ENCODE measurements at regions not wholly inside any gene's neighbourhood (a gene's known extent, or its start where the extent isn't known, plus 50 kb on each side); places are given as distances from the start of the nearest gene placed in this dataset.
"Not testable (repeated sequence)": the region's sequence is repeated elsewhere in the genome, so short reads cannot be mapped to it uniquely, and the experiment has no call there.

GRCh38 chr1:83272484-83272883 is 726.4 kb downstream of the TTLL7 start:
- DNase-seq (ENCODE audit: low spot score); H3K4me3 Mint-ChIP-seq (ENCODE audit: low read depth); H3K4me1 Mint-ChIP-seq (ENCODE audit: low read depth); H3K36me3 Mint-ChIP-seq (ENCODE audit: low read depth); H3K27me3 Mint-ChIP-seq (ENCODE audit: low read depth); intact Hi-C loops (cut with micrococcal nuclease); H3K27ac Mint-ChIP-seq; H3K9me3 Mint-ChIP-seq: not testable (repeated sequence)

GRCh38 chr1:83271834-83272233 is 727.1 kb downstream of the TTLL7 start:
- H3K9me3 Mint-ChIP-seq; H3K36me3 Mint-ChIP-seq (ENCODE audit: low read depth); H3K27ac Mint-ChIP-seq; H3K4me1 Mint-ChIP-seq (ENCODE audit: low read depth); intact Hi-C loops (cut with micrococcal nuclease); H3K27me3 Mint-ChIP-seq (ENCODE audit: low read depth); H3K4me3 Mint-ChIP-seq (ENCODE audit: low read depth); DNase-seq (ENCODE audit: low spot score): not testable (repeated sequence)

DNA sequence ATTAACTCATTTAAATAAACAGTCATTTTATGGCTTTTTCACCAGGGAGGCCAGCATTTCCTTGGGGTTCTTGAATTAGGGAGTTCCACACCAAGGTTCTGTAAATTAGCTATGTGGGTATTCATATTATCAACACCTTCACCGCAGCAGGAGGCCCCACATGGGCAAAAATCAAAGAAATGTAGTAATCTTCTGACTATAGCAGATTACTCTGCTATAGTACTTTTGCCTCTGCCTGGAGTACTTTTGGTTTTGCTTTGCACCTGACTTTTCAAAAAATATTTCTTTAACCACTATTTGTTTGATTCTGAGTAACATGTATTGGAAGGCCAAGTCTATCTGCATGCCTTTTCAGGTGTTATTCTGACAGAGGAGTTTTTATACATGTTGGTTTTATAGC is 728.1 kb downstream of the TTLL7 start:
- DNase-seq (ENCODE audit: low spot score); H3K4me1 Mint-ChIP-seq (ENCODE audit: low read depth); intact Hi-C loops (cut with micrococcal nuclease): not testable (repeated sequence)

DNA sequence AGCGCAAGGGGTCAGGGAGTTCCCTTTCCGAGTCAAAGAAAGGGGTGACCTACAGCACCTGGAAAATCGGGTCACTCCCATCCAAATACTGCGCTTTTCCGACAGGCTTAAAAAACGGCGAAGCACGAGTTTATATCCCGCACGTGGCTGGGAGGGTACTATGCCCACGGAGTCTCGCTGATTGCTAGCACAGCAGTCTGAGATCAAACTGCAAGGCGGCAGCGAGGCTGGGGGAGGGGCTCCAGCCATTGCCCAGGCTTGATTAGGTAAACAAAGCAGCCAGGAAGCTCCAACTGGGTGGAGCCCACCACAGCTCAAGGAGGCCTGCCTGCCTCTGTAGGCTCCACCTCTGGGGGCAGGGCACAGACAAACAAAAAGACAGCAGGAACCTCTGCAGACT is 735.1 kb downstream of the TTLL7 start:
- H3K27me3 Mint-ChIP-seq (ENCODE audit: low read depth); H3K4me1 Mint-ChIP-seq (ENCODE audit: low read depth); H3K9me3 Mint-ChIP-seq; H3K27ac Mint-ChIP-seq; DNase-seq (ENCODE audit: low spot score); intact Hi-C loops (cut with micrococcal nuclease); H3K4me3 Mint-ChIP-seq (ENCODE audit: low read depth); H3K36me3 Mint-ChIP-seq (ENCODE audit: low read depth): not testable (repeated sequence)

More for the DNA sequence above, 728.1 kb downstream of the TTLL7 start:
- not testable (repeated sequence) for H3K27ac Mint-ChIP-seq; H3K9me3 Mint-ChIP-seq; H3K4me3 Mint-ChIP-seq (ENCODE audit: low read depth); H3K36me3 Mint-ChIP-seq (ENCODE audit: low read depth); H3K27me3 Mint-ChIP-seq (ENCODE audit: low read depth)

GRCh38 chr1:83251687-83252086 is 747.2 kb downstream of the TTLL7 start:
- H3K9me3 Mint-ChIP-seq: peaks cover 10% of the 10 kb centered on the region
- H3K4me3 Mint-ChIP-seq (ENCODE audit: low read depth); DNase-seq (ENCODE audit: low spot score); H3K36me3 Mint-ChIP-seq (ENCODE audit: low read depth); intact Hi-C loops (cut with micrococcal nuclease); H3K4me1 Mint-ChIP-seq (ENCODE audit: low read depth); H3K27ac Mint-ChIP-seq; H3K27me3 Mint-ChIP-seq (ENCODE audit: low read depth): not testable (repeated sequence)

GRCh38 chr1:83246780-83247179 is 752.2 kb downstream of the TTLL7 start:
- H3K36me3 Mint-ChIP-seq (ENCODE audit: low read depth); H3K9me3 Mint-ChIP-seq; H3K4me1 Mint-ChIP-seq (ENCODE audit: low read depth); H3K4me3 Mint-ChIP-seq (ENCODE audit: low read depth); H3K27me3 Mint-ChIP-seq (ENCODE audit: low read depth); intact Hi-C loops (cut with micrococcal nuclease); H3K27ac Mint-ChIP-seq; DNase-seq (ENCODE audit: low spot score): not testable (repeated sequence)

DNA sequence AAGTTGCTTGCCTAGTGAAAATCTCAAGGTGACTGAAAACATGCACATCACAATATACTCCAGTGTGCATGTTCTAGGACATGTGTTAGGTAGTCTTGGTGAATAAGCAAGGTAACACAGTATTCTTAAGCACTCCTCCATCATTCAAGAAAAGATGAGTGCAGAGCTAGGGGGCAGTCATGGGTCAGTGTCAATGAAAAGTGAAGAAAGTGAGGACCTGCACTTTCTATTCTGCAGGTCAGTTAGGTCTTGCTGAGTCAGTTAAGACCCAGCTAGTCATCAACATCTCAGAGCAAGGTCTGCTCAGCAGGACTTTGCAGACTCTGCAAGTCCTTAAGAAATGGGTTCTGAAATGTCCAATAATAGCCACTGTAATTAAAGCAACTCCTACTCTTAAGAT is 754.1 kb downstream of the TTLL7 start:
- H3K36me3 Mint-ChIP-seq (ENCODE audit: low read depth); DNase-seq (ENCODE audit: low spot score); H3K27ac Mint-ChIP-seq; H3K27me3 Mint-ChIP-seq (ENCODE audit: low read depth); H3K9me3 Mint-ChIP-seq; intact Hi-C loops (cut with micrococcal nuclease); H3K4me1 Mint-ChIP-seq (ENCODE audit: low read depth); H3K4me3 Mint-ChIP-seq (ENCODE audit: low read depth): not testable (repeated sequence)

DNA sequence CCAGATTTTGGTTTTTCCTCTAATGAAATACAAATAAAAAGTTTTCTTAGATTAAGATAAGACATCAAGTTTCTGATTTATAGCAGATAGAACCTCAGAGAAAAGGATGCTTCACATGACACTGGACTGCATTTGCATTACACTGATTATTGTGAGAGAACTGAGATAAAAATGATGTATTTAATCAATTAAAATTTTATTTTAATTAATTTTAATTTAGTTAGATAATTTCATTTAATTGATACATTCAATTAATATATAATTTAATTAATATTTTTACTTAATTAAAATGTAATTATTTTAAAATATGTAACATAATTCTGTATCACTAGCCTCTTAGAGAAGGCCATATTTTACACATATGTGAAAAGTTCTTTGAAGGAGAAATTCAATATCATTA is 759.4 kb downstream of the TTLL7 start:
- intact Hi-C loops (cut with micrococcal nuclease); H3K36me3 Mint-ChIP-seq (ENCODE audit: low read depth); H3K9me3 Mint-ChIP-seq; H3K27ac Mint-ChIP-seq; H3K4me3 Mint-ChIP-seq (ENCODE audit: low read depth); DNase-seq (ENCODE audit: low spot score); H3K4me1 Mint-ChIP-seq (ENCODE audit: low read depth); H3K27me3 Mint-ChIP-seq (ENCODE audit: low read depth): not testable (repeated sequence)

GRCh38 chr1:83238654-83239053 is 760.3 kb downstream of the TTLL7 start:
- intact Hi-C loops (cut with micrococcal nuclease); H3K27ac Mint-ChIP-seq; H3K27me3 Mint-ChIP-seq (ENCODE audit: low read depth); H3K4me1 Mint-ChIP-seq (ENCODE audit: low read depth); H3K4me3 Mint-ChIP-seq (ENCODE audit: low read depth); H3K9me3 Mint-ChIP-seq; H3K36me3 Mint-ChIP-seq (ENCODE audit: low read depth); DNase-seq (ENCODE audit: low spot score): not testable (repeated sequence)

DNA sequence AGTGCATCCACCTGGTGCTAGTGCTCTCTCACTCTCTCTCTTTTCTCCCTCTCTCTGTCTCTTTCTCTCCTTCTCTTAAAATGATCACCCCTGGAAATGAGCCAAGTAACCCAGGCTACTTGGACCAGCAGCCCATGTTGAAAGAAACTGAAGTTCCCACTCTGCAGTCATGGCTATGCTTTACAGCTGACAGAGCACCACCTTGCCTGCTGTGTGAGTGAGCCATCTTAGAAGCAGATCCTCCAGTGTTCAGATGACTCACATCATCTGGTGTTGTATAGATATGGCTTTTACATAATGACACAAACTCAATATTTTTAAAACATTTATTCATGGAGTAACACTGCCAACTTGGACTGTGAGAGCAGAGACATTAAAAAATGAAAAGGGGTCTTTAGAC is 779.1 kb downstream of the TTLL7 start:
- DNase-seq (ENCODE audit: low spot score); H3K36me3 Mint-ChIP-seq (ENCODE audit: low read depth); H3K4me3 Mint-ChIP-seq (ENCODE audit: low read depth); H3K27ac Mint-ChIP-seq; H3K9me3 Mint-ChIP-seq; intact Hi-C loops (cut with micrococcal nuclease); H3K4me1 Mint-ChIP-seq (ENCODE audit: low read depth); H3K27me3 Mint-ChIP-seq (ENCODE audit: low read depth): not testable (repeated sequence)

GRCh38 chr1:83218036-83218716 is 780.8 kb downstream of the TTLL7 start:
- intact Hi-C loops (cut with micrococcal nuclease); DNase-seq (ENCODE audit: low spot score); H3K4me3 Mint-ChIP-seq (ENCODE audit: low read depth); H3K36me3 Mint-ChIP-seq (ENCODE audit: low read depth); H3K27ac Mint-ChIP-seq; H3K27me3 Mint-ChIP-seq (ENCODE audit: low read depth); H3K4me1 Mint-ChIP-seq (ENCODE audit: low read depth); H3K9me3 Mint-ChIP-seq: not testable (repeated sequence)

DNA sequence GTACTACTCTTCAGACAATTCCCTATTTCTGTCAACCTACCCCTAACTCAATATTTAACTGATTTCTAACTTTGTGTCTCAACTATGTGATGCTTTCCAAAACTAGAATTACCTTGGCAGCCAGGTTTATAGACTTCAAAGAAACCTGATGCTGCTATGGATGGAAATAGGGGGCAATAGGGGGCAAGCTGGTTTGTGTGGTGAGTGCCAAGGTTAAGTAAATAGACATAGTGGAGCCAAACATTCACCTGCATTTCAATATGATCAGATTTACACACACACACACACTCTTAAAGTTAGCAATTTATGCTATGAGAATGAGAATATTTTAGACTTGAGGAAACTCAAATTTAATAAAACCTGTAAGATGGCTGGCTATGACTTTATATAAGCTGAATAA is 784.6 kb downstream of the TTLL7 start:
- H3K4me3 Mint-ChIP-seq (ENCODE audit: low read depth); DNase-seq (ENCODE audit: low spot score); intact Hi-C loops (cut with micrococcal nuclease); H3K9me3 Mint-ChIP-seq; H3K27ac Mint-ChIP-seq; H3K4me1 Mint-ChIP-seq (ENCODE audit: low read depth); H3K36me3 Mint-ChIP-seq (ENCODE audit: low read depth); H3K27me3 Mint-ChIP-seq (ENCODE audit: low read depth): not testable (repeated sequence)

- H3K36me3 Mint-ChIP-seq (ENCODE audit: low read depth); H3K27me3 Mint-ChIP-seq (ENCODE audit: low read depth); H3K4me3 Mint-ChIP-seq (ENCODE audit: low read depth); H3K27ac Mint-ChIP-seq; H3K4me1 Mint-ChIP-seq (ENCODE audit: low read depth); intact Hi-C loops (cut with micrococcal nuclease); DNase-seq (ENCODE audit: low spot score); H3K9me3 Mint-ChIP-seq: not testable (repeated sequence)
These were observed 785.3 kb downstream of the TTLL7 start for GRCh38 chr1:83213648-83214047.

DNA sequence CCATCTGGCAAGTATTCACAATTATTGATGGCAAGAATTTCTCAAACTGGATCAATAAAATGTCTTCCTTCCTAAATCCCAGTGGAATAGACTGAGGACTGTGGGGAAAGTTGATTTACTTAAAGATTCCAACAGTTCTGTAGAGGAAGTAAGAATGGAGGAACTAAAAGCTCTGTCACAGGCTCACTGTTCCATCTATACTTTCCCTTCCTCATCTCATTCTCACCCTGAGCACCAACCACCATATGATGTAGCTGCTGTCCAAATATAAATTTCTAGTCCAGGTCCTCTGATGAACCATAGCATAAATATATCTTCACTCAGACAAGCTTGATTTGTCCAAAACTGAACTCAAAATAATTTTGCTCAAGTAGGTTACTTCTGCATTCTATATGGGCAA is 786.9 kb downstream of the TTLL7 start:
- intact Hi-C loops (cut with micrococcal nuclease); H3K9me3 Mint-ChIP-seq; H3K36me3 Mint-ChIP-seq (ENCODE audit: low read depth); H3K27ac Mint-ChIP-seq; H3K27me3 Mint-ChIP-seq (ENCODE audit: low read depth); DNase-seq (ENCODE audit: low spot score); H3K4me3 Mint-ChIP-seq (ENCODE audit: low read depth); H3K4me1 Mint-ChIP-seq (ENCODE audit: low read depth): not testable (repeated sequence)

Data from activated T-helper 2 cell treated with anti-CD3 and anti-CD28 coated beads, Interferon-gamma antibody, Interleukin-2, Interleukin-4, amounts not matched to agents 10 μg/mL and 5 μg/mL and 100 μg/mL, durations not matched to agents 14 hours and 24 hours and 36 hours (primary cell).